ENCODE measurements at regions not wholly inside any gene's neighbourhood (a gene's known extent, or its start where the extent isn't known, plus 50 kb on each side); places are given as distances from the start of the nearest gene placed in this dataset.

GRCh38 chr11:41851743-41852142, 392.3 kb upstream of the LRRC4C start:
- Histone ChIP-seq H3K4me3 (no peak overlapping the region), H3K27ac (no peak overlapping the region), H3K27me3 (no peaks in the 10 kb centered on the region), H3K9ac (ENCODE audit: low read depth in 2 of 2, low read length in 2 of 2) (no peak overlapping the region), H3K36me3 (no peaks in the 10 kb centered on the region), H3K4me1 (no peaks in the 10 kb centered on the region), H3K9me3 (no peaks in the 10 kb centered on the region)
- intact Hi-C loops (cut with DNase I), result no loop called here
- no peak for TF ChIP-seq CTCF (IDR thresholded peaks at IDR 0.05)
- no peak for DNase-seq

GRCh38 chr11:41861838-41862237, 402.4 kb upstream of the LRRC4C start:
- DNase-seq, result no peak

GRCh38 chr11:41866525-41866924, 407.1 kb upstream of the LRRC4C start:
- intact Hi-C loops (cut with DNase I), result no loop called here
- H3K27ac ChIP-seq, result no peak overlapping the region
- no peak for TF ChIP-seq CTCF (IDR thresholded peaks at IDR 0.05)
- no peaks in the 10 kb centered on the region for H3K36me3 ChIP-seq
- H3K27me3 ChIP-seq, result no peaks in the 10 kb centered on the region
- H3K9me3 ChIP-seq, result no peaks in the 10 kb centered on the region
- no peaks in the 10 kb centered on the region for H3K4me1 ChIP-seq
- DNase-seq, result no peak
- no peak overlapping the region for H3K9ac ChIP-seq (ENCODE audit: low read depth in 2 of 2, low read length in 2 of 2)
- H3K4me3 ChIP-seq, result no peak overlapping the region

More at GRCh38 chr11:41861838-41862237, 402.4 kb upstream of the LRRC4C start:
- TF ChIP-seq CTCF (IDR thresholded peaks at IDR 0.05), result no peak
- intact Hi-C loops (cut with DNase I), result no loop called here
- Histone ChIP-seq H3K4me1 (no peaks in the 10 kb centered on the region), H3K4me3 (no peak overlapping the region), H3K36me3 (no peaks in the 10 kb centered on the region), H3K27me3 (no peaks in the 10 kb centered on the region), H3K9me3 (no peaks in the 10 kb centered on the region), H3K27ac (no peak overlapping the region), H3K9ac (ENCODE audit: low read depth in 2 of 2, low read length in 2 of 2) (no peak overlapping the region)

- no peaks in the 10 kb centered on the region for H3K27me3 ChIP-seq
- intact Hi-C loops (cut with DNase I), result no loop called here
- no peak overlapping the region for H3K4me3 ChIP-seq
- no peak overlapping the region for H3K27ac ChIP-seq
- H3K9ac ChIP-seq (ENCODE audit: low read depth in 2 of 2, low read length in 2 of 2), result no peak overlapping the region
- no peaks in the 10 kb centered on the region for H3K4me1 ChIP-seq
- TF ChIP-seq CTCF (IDR thresholded peaks at IDR 0.05), result no peak
- no peaks in the 10 kb centered on the region for H3K36me3 ChIP-seq
- no peak for DNase-seq
- no peaks in the 10 kb centered on the region for H3K9me3 ChIP-seq
Measured at GRCh38 chr11:41868606-41869005, 409.2 kb upstream of the LRRC4C start.

- Histone ChIP-seq H3K4me3 (no peak overlapping the region), H3K9ac (ENCODE audit: low read depth in 2 of 2, low read length in 2 of 2) (no peak overlapping the region), H3K4me1 (no peaks in the 10 kb centered on the region), H3K27ac (no peak overlapping the region), H3K9me3 (no peaks in the 10 kb centered on the region), H3K36me3 (no peaks in the 10 kb centered on the region), H3K27me3 (no peaks in the 10 kb centered on the region)
- no peak for TF ChIP-seq CTCF (IDR thresholded peaks at IDR 0.05)
- no peak for DNase-seq
- intact Hi-C loops (cut with DNase I), result no loop called here
Measured at GRCh38 chr11:41872426-41872825, 413.0 kb upstream of the LRRC4C start.

GRCh38 chr11:41872870-41873269, 413.4 kb upstream of the LRRC4C start:
- Histone ChIP-seq H3K36me3 (no peaks in the 10 kb centered on the region), H3K9ac (ENCODE audit: low read depth in 2 of 2, low read length in 2 of 2) (no peak overlapping the region), H3K27me3 (no peaks in the 10 kb centered on the region), H3K4me1 (no peaks in the 10 kb centered on the region), H3K9me3 (no peaks in the 10 kb centered on the region), H3K27ac (no peak overlapping the region), H3K4me3 (no peak overlapping the region)
- TF ChIP-seq CTCF (IDR thresholded peaks at IDR 0.05), result no peak
- no peak for DNase-seq
- intact Hi-C loops (cut with DNase I), result no loop called here
